Stimulated activated CD8-positive, alpha-beta memory T cell treated with anti-CD3 and anti-CD28 coated beads, Interleukin-4, amount 100 ng/mL, for 4 hours (primary cell): ENCODE measurements at regions not wholly inside any gene's neighbourhood (a gene's known extent, or its start where the extent isn't known, plus 50 kb on each side); places are given as distances from the start of the nearest gene placed in this dataset.
"Not testable (repeated sequence)": the region's sequence is repeated elsewhere in the genome, so short reads cannot be mapped to it uniquely, and the experiment has no call there.

Experiments
- DNase-seq, 2 donors: peaks; one replicate each; pipeline ENCODE4 v3.0.0-alpha.2; 2020; ENCODE audit warnings: low read depth in 2 of 2, low spot score in 1 of 2

- no peak for DNase-seq
Observed at GRCh38 chr1:60283690-60284089, 210.1 kb upstream of the C1orf87 start.

DNA sequence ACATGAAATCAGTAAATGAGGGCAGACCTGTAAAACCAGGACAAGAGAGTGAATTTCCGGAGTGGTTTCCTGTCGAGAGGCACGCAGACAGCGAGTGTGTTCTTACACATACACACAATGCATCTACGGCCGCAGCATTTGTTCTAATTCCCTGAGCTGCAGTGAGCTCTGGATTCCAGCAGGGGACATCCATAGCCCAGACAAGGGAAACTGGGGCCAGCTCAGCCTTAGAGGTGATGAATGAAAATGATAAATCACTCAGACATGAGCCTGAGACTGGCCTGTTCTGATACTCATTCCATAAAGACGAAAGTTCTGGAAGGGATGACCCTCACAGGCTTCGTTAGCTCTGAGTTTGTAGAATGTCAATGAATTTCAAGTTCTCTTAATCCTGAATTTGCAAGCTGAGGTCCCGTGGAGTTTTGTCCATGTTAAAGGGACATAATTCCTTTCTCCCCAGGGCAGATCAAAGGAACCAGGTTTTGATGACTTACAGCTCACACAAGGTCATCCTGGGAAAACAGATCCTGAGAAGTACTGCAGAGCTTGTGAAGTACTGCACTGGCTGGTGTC is 207.9 kb upstream of the C1orf87 start:
- no peak for DNase-seq

GRCh38 chr1:60280819-60281218 is 207.2 kb upstream of the C1orf87 start:
- no peak for DNase-seq

DNA sequence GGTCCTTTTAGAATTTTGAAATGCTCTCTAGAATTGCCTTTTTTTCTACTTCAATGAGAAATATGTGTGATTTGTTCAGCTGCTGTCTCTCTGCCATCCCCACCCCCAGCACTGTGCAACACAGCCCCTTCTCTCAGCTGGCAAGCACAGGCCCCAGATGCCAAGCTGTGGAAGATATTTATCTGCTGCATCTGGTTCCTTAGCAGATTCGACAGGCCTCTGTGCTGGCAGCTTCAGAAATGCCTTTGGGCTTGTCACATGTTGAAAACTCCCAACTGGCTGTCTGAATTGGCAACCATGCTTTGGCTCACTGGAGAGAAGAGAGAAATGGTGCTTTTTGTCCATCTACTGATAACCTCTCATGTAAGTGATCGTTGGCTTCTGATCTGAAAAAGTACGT is 206.7 kb upstream of the C1orf87 start:
- DNase-seq = no peak

DNA sequence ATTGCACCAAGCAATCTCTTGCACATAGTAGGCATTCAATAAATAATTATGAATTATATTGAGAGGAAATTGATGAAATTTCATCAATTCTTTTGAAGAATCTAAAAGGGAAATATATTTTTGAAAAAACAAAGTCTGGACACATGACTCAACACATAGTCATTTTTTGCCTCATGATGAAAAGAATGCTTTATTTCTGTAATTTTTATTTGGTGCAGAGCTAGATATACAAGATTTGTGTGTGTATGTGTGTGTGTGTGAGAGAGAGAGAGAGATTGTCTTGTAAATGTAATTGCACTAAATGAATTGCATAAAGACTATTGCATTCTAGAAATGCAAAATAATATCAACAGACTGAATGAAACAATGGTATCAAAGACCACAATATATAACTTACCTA is 206.2 kb upstream of the C1orf87 start:
- no peak for DNase-seq

DNA sequence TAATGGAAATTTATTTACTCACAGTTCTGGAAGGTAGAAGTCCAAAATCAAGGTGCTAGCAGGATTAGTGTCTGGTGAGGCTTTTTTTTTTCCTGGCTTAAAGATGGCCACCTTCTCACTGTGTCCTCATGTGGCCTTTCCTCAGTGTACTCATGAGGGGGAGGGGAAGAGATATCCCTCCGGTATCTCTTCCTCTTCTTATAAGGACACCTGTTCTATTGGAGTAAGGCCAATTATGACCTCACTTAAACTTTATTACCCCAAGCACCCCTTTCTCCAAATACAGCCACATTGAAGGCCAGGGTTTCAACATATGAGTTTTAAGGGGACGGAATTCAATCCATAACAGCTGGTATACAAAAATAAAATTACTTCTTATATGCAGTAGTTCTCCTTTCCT is 203.7 kb upstream of the C1orf87 start:
- DNase-seq = no peak

DNA sequence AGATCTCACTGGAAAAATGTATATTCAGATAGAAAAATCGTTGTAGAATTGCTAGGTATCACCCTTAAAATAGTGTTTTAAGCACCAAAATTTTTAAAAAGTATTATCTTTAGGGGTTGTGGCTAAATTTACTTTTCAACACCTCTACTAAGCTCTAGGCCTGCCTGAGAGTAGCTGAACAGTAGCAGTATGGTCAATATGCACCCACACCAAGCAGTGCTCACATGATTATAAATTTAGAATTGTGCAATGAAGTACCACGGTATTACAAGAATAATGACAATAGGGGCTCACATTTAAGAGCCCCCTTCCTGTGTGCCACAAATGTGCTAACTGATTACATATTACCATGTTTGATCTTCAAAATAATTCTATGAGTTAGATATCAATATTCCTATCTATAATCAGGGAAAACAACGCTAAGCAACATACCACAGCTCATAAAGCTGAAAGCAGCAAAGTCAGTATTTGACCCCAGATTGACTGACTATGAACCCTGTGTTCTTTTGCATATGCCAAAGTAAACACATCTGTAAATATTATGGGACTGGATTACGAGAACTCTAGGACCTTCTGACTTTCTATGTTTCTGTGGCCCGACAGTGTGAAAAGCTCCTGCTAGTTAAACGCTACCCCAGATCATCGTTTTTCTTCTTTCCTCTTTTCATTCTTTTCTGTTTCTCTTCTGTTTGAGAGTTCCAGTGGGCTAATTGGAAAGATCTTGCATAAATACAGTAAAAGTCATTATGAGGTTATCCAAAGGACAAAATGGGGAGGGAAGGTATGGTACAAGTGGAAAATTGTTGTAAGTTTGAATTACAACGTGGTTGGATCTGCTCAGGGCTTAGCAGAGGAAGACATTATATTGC is 201.1 kb upstream of the C1orf87 start:
- no peak for DNase-seq

DNA sequence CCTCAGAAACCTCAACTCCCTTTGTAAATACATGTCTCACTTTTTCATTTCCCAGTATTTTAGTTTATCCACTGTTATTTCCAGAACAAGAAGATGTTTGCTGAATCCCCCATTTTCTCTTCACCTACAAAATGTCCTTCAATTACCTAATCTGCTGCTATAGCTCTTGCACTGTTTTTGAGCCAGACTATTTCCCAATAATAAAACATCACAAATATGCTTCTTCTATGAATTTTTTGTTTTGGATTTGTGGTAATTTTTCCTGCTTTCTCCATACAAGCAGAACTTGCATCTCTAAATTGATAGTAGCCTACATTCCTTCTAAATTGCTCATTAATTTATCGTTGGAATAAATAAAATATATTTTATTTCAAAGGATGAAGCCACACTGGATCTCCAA is 199.6 kb upstream of the C1orf87 start:
- DNase-seq = no peak

GRCh38 chr1:60271041-60271440 is 197.5 kb upstream of the C1orf87 start:
- no peak for DNase-seq

GRCh38 chr1:60268451-60268850 is 194.9 kb upstream of the C1orf87 start:
- DNase-seq = no peak

DNA sequence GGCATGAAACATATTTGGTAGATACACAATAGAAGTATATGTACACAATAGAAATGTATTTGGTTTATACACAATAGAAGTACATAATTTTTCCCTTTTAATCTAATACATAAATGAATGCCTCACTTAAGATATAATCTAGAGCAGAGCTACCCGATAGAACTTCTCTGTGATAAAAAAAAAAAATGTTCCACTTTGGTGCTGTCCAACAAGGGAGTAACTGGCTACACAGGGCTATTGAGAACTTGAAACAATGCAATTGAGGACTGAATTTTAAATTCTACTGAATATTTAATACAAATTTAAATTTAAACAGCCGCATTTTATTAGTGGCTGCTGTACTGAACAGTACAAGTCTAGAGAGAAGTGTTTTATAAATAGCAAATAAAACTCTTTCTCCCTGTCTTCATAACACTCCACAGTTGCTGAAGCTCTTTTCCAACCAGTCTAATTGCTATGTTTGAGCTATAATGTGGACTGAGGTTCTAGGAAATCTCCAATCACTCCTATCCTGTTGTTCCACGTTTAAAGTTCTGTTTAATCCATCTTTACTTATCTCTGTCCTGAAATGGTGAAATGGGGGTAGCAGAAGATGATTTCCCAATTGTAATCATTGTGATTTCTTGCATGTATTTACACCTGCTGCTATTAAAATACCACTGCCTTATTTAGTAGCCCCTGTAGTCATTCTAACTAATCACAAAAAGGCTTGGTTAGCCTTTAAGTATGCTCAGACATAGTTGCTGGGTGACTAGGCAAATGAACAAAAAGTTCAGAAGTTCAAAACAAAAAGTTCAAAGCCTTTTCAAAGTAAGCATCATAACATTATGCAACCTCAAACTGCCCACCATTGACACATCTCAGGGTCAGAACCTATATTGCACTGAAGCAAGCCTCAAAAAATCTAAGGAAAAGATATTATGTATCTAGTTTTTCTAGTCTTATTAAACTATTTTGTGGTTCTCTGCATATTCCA is 192.3 kb upstream of the C1orf87 start:
- DNase-seq = no peak

DNA sequence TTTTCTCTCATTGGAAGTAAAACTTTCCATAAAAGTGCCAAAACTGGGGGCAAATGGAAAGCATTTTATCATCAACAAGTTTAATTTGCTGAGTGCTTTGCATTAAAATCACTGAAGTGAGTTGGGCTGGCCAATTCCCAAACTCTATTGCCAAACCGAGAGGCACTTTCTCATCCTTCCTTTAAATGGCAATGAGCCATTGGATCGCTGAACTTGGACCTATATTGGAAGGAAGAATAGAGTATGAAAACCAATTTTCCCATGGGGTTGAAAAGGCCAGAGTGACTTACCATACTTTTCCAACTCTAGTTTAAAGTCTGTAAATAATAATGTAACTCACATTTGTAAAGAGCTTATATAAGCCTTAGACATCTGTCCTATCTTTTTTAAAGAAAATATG is 189.1 kb upstream of the C1orf87 start:
- no peak for DNase-seq

GRCh38 chr1:60257531-60257930 is 184.0 kb upstream of the C1orf87 start:
- no peak for DNase-seq

DNA sequence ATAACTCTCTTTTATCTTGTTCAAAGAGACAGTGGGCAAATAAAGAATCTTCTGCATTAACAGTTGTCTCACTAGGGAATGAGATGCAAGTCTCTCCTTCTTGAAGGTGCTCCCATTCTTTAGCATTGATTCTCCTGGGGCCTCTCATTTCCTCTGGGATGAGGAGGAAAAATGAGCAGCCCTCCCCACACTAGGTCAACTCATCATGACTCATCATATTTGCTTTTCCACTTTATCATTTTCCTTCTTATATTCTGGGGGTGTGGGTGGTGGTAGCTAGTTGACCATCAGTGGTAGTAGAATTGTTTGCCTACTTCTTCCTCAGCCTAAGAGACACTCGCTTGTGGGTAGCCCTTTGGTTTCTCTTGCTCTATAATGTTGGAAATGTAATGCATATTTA is 182.0 kb upstream of the C1orf87 start:
- no peak for DNase-seq

DNA sequence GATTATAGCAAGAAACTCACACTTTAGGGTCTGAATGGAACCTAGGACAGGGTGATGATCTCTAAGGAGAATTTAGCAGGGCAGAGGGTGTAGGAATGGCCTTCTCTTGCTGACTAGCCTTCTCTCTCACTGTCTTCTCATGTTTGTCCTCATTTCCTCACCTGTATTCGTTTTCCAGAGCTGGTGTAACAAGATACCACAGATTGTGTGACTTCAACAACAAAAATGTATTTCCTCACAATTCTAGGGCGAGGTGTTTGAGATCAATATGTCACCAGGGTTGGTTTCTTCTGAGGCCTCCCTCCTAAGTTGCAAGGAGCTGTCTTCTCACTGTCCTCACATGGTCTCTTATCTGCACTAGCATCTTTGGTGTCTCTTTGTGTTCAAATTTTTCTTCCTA is 177.9 kb upstream of the C1orf87 start:
- DNase-seq = no peak

- DNase-seq = not testable (repeated sequence)
Observed at GRCh38 chr1:60247467-60247866, 173.9 kb upstream of the C1orf87 start.

GRCh38 chr1:60245324-60245723 is 171.8 kb upstream of the C1orf87 start:
- DNase-seq = no peak

DNA sequence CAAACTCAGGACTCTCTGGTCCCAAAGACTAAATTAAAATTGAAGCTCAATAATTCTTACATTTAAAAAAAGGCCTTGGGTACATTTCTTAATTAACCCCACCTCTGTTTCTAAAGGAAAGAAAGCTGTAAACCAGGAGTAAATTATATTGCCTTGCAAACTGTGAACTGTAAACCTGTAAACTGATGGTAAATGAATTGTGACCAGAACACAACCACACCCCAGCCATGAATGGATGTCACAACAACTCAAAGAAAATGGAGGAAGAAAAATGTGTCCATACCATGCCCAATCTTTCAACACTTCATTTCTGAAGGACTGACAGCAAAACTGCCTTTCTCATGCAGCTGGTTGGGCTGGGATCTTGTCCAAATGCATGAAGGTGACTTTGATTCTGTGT is 171.3 kb upstream of the C1orf87 start:
- DNase-seq = no peak

DNA sequence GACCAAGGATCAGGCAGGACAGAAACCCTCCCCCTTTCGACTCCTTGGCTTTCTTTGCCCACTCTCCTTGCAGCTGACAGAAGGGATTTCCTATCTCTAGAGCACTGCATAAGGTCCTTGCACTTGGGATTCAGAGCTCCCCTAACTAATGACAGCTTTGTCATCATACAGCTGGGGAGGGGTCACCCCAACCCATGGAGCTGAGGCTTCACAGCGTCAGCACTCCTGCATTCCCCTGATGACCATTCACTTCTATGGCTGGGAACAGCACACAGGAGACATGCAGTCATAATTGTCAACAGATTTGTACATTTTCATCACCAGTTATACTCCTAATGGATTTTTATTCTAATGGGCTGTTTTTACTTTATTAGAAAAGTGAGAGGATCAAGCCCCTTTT is 161.7 kb upstream of the C1orf87 start:
- DNase-seq = no peak

- DNase-seq = no peak
Observed at GRCh38 chr1:60234776-60235175, 161.2 kb upstream of the C1orf87 start.

DNA sequence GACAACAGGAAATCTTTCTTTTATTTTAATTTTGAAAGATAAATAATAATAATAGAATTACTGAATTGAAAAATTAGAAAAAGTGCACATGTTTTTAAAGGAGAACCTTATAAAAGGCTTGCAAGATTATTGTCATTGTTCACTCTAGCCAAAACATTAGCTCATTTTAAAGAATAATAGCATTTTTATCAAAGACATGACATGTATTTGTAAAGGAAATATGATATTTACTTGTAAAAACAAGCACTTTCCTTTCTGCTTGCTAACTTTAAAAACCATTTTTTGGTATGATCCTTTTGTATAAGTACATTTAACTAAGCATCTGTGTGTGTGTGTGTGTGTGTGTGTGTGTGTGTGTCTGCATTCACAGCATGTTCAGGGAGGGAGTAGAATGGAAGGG is 156.3 kb upstream of the C1orf87 start:
- DNase-seq = no peak

DNA sequence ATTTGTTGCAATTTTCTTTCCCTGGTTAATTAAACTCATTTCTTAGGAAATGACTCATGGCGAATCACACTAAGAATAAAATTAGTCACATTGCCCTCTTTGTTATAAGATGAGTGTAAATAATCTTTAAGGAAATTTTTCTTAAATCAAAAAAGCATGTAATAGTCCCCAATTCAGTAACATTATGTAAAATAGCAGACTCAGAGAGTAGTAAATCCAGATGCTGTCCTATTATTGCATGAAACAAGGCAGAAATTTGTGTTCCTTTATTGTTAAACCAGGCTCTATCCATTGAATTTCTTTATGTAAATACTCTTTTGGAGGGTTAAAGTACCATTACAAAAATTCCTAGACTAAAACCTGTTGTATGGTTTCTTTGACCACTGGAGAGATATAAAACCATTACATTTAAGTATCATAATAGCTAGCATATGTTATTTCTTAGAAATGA is 154.5 kb upstream of the C1orf87 start:
- no peak for DNase-seq
